ENCODE measurements at regions not wholly inside any gene's neighbourhood (a gene's known extent, or its start where the extent isn't known, plus 50 kb on each side); places are given as distances from the start of the nearest gene placed in this dataset.

GRCh38 chr7:153286763-153287162 lies 527.2 kb downstream of the ACTR3B start:
- Histone ChIP-seq H3K9me3 (ENCODE audit: control insufficient read depth in 4 of 4, insufficient read depth in 3 of 4, low read length in 3 of 4) (no peaks in the 10 kb centered on the region), H3K4me3 (no peak overlapping the region), H3K4me1 (ENCODE audit: control insufficient read depth in 5 of 5, insufficient read depth in 5 of 5, low read length in 5 of 5) (no peaks in the 10 kb centered on the region), H3K36me3 (ENCODE audit: control insufficient read depth in 4 of 4, insufficient read depth in 4 of 4, low read length in 4 of 4) (no peaks in the 10 kb centered on the region), H3K27me3 (ENCODE audit: control insufficient read depth in 3 of 3, insufficient read depth in 3 of 3, low read length in 2 of 3) (peaks cover 0 to 3% (median 0%) of the 10 kb centered on the region in 3 donors), H3K9ac (ENCODE audit: insufficient read depth in 1 of 2, low read length in 2 of 2) (no peak overlapping the region), H3K27ac (ENCODE audit: low read depth in 1 of 2, low read length in 1 of 2) (no peak overlapping the region)
- WGBS, 2 donors, result 87 to 95% methylated on average over 13 of the region's 13 CpGs
- TF ChIP-seq CTCF (IDR thresholded peaks at IDR 0.05; ENCODE audit: control extremely low read depth, extremely low read depth), result no peak
- no peak for DNase-seq
- ATAC-seq (ENCODE audit: insufficient read depth, low FRiP score), result no peak

GRCh38 chr7:153290066-153290465 lies 530.5 kb downstream of the ACTR3B start:
- no peaks in the 10 kb centered on the region for H3K27me3 ChIP-seq (ENCODE audit: control insufficient read depth in 3 of 3, insufficient read depth in 3 of 3, low read length in 2 of 3)
- no peak for DNase-seq

GRCh38 chr7:153297141-153297540 lies 537.6 kb downstream of the ACTR3B start:
- no peaks in the 10 kb centered on the region for H3K27me3 ChIP-seq (ENCODE audit: control insufficient read depth in 3 of 3, insufficient read depth in 3 of 3, low read length in 2 of 3)
- H3K27ac ChIP-seq (ENCODE audit: low read depth in 1 of 2, low read length in 1 of 2), result no peak overlapping the region
- no peak overlapping the region for H3K9ac ChIP-seq (ENCODE audit: insufficient read depth in 1 of 2, low read length in 2 of 2)
- no peaks in the 10 kb centered on the region for H3K36me3 ChIP-seq (ENCODE audit: control insufficient read depth in 4 of 4, insufficient read depth in 4 of 4, low read length in 4 of 4)
- WGBS, 2 donors, result 81 to 85% methylated on average over 7 of the region's 7 CpGs
- H3K4me3 ChIP-seq, result no peak overlapping the region
- TF ChIP-seq CTCF (IDR thresholded peaks at IDR 0.05; ENCODE audit: control extremely low read depth, extremely low read depth), result no peak
- DNase-seq (no peak), ATAC-seq (ENCODE audit: insufficient read depth, low FRiP score) (no peak)
- H3K9me3 ChIP-seq (ENCODE audit: control insufficient read depth in 4 of 4, insufficient read depth in 3 of 4, low read length in 3 of 4), result peaks cover 0 to 2% (median 0%) of the 10 kb centered on the region in 4 donors
- no peaks in the 10 kb centered on the region for H3K4me1 ChIP-seq (ENCODE audit: control insufficient read depth in 5 of 5, insufficient read depth in 5 of 5, low read length in 5 of 5)

More at GRCh38 chr7:153290066-153290465, 530.5 kb downstream of the ACTR3B start:
- H3K27ac ChIP-seq (ENCODE audit: low read depth in 1 of 2, low read length in 1 of 2), result no peak overlapping the region
- no peak for TF ChIP-seq CTCF (IDR thresholded peaks at IDR 0.05; ENCODE audit: control extremely low read depth, extremely low read depth)
- WGBS, 2 donors, result 56 to 73% methylated on average over 2 of the region's 4 CpGs
- H3K4me1 ChIP-seq (ENCODE audit: control insufficient read depth in 5 of 5, insufficient read depth in 5 of 5, low read length in 5 of 5), result no peaks in the 10 kb centered on the region
- H3K4me3 ChIP-seq, result no peak overlapping the region
- no peaks in the 10 kb centered on the region for H3K9me3 ChIP-seq (ENCODE audit: control insufficient read depth in 4 of 4, insufficient read depth in 3 of 4, low read length in 3 of 4)
- no peaks in the 10 kb centered on the region for H3K36me3 ChIP-seq (ENCODE audit: control insufficient read depth in 4 of 4, insufficient read depth in 4 of 4, low read length in 4 of 4)
- H3K9ac ChIP-seq (ENCODE audit: insufficient read depth in 1 of 2, low read length in 2 of 2), result no peak overlapping the region
- ATAC-seq (ENCODE audit: insufficient read depth, low FRiP score), result no peak

GRCh38 chr7:153301936-153302335 lies 542.4 kb downstream of the ACTR3B start:
- Histone ChIP-seq H3K9ac (ENCODE audit: insufficient read depth in 1 of 2, low read length in 2 of 2) (no peak overlapping the region), H3K36me3 (ENCODE audit: control insufficient read depth in 4 of 4, insufficient read depth in 4 of 4, low read length in 4 of 4) (no peaks in the 10 kb centered on the region), H3K4me3 (no peak overlapping the region), H3K27ac (ENCODE audit: low read depth in 1 of 2, low read length in 1 of 2) (no peak overlapping the region), H3K27me3 (ENCODE audit: control insufficient read depth in 3 of 3, insufficient read depth in 3 of 3, low read length in 2 of 3) (no peaks in the 10 kb centered on the region), H3K9me3 (ENCODE audit: control insufficient read depth in 4 of 4, insufficient read depth in 3 of 4, low read length in 3 of 4) (peaks cover 0 to 2% (median 0%) of the 10 kb centered on the region in 4 donors), H3K4me1 (ENCODE audit: control insufficient read depth in 5 of 5, insufficient read depth in 5 of 5, low read length in 5 of 5) (no peaks in the 10 kb centered on the region)
- ATAC-seq (ENCODE audit: insufficient read depth, low FRiP score) (no peak), DNase-seq (no peak)
- no peak for TF ChIP-seq CTCF (IDR thresholded peaks at IDR 0.05; ENCODE audit: control extremely low read depth, extremely low read depth)
- WGBS, 2 donors, result 66 to 75% methylated on average over 7 of the region's 7 CpGs

Data from lung (tissue), 11 donors.